GM21381 (cell line): ENCODE measurements at regions not wholly inside any gene's neighbourhood (a gene's known extent, or its start where the extent isn't known, plus 50 kb on each side); places are given as distances from the start of the nearest gene placed in this dataset.
"Not testable (repeated sequence)": the region's sequence is repeated elsewhere in the genome, so short reads cannot be mapped to it uniquely, and the experiment has no call there.

Experiments used
- ATAC-seq: cut with Tn5 transposase; IDR thresholded peaks from one replicate; pipeline ENCODE4 v1.9.1; 2021; ENCODE audit warnings: mild to moderate bottlenecking, moderate library complexity; ENCODE audit not compliant: unreplicated experiment

- no peak for ATAC-seq
Measured at GRCh38 chr6:165173484-165173883, 135.9 kb downstream of the C6orf118 start.

- ATAC-seq, result no peak
Measured at GRCh38 chr6:165167861-165168260, 141.5 kb downstream of the C6orf118 start.

DNA sequence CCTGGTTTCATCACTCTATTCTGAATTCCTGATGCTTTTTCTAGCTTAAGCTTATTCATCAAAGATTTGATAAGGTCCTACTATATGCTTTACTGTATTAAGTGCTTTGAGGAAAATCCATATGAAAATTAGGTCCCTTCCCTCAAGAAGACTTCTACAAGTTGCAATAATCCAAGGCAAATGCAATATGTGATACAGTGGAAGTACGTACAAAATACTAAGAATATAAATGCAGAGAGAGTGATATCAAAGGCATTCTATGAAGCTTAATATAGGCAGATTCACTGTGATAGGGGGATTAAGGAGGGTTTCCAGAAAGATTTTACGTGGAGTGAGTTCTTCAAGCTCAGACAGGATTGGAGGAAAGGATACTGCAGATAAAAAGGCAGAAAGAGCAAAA lies 142.1 kb downstream of the C6orf118 start:
- no peak for ATAC-seq

DNA sequence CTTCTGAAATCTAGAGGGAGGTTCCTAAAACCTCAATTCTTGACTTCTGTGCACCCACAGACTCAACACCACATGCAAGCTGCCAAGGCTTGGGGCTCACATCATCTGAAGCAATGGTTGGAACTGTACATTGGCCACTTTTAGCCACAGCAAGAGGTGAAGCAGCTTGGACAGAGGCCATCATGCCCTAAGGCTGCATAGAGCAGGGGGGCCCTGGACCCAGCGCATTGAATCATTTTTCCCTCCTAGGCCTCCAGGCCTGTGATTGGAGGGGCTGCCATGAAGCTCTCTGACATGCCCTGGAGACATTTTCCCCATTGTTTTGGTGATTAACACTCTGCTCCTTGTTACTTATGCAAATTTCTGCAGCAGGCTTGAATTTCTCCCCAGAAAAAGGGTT lies 145.9 kb downstream of the C6orf118 start:
- no peak for ATAC-seq

DNA sequence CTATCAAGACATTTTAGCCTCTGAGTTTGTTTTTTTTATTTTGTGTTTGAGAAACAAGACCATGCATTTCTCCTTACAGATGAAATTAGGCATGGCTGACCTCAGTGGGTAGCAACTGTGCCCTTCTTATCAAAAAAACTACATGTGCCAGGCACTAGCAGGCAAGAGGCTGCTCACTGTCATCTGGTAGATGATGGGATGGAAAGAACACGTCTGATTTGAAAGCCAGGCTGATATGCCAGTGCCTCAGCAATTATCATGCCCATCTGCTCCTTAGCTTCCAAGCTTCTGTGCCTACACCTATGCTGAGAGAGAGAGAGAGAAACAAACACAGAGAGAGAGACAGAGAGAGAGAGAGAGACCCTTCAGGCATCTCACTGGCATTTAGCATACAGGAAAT lies 149.9 kb downstream of the C6orf118 start:
- no peak for ATAC-seq

GRCh38 chr6:165146456-165146855 lies 162.9 kb downstream of the C6orf118 start:
- no peak for ATAC-seq

DNA sequence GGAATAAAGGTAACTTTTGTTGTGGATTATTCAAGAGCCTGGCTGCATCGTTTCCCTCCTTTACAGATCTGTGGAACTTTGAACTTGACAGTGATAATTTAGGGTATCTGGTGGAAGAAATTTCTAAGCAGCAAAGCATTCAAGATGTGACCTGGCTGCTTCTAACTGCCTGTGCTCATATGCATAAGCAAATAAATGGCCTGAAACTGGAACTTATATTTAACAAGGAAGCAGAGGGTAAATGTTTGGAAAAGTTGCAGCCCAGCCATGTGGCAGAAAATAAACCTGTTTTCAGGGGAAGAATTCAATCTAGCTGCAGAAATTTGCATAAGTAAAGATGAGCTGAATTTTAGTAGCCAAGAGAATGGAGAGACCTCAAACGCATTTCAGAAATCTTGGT lies 173.5 kb downstream of the C6orf118 start:
- no peak for ATAC-seq

DNA sequence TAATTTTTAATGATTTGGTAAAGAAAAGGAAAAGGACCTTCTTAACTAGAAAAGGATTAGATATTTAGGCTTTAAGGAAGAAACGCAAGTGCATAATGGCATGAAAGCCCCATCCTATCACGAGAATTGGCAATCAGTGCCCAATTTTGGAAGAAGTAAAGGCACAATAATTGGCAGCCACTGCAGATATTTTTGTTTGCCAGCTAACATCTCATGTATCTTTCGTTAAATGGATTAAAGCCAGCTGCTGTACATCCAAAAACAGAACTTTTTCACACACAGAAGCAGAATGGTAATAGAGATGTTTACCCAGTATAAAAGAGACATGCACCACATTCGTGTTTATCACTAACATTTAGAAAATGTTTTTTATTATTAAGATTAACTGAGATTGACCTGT lies 180.3 kb downstream of the C6orf118 start:
- ATAC-seq, result no peak

DNA sequence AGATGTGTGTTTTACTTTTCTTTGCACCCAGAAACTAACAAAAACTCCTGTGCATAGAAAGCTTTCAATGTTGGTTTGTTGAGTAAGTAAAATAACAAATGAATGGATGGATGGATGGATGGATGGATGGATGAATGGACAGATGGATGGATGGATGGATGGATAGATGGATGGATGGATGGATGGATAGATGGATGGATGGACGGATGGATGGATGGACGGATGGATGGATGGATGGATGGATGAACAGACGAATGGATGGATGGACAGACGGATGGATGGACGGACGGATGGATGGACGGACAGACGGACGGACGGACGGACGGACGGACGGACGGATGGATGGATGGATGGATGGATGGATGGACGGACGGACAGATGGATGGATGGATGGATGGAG lies 181.7 kb downstream of the C6orf118 start:
- ATAC-seq, result not testable (repeated sequence)

DNA sequence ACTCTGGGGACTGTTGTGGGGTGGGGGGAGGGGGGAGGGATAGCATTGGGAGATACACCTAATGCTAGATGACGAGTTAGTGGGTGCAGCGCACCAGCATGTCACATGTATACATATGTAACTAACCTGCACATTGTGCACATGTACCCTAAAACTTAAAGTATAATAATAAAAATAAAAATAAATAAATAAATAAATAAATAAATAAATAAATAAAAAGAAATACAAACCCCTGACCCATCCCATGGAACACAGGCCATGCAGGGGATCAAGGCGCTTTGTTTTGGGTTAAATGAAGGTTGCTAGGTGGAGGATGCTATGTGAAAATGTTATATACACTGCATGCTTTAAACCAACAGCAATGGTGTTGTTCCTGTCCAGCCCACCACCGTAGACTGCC lies 184.7 kb downstream of the C6orf118 start:
- not testable (repeated sequence) for ATAC-seq

GRCh38 chr6:165119231-165120020 lies 190.0 kb downstream of the C6orf118 start:
- no peak for ATAC-seq

DNA sequence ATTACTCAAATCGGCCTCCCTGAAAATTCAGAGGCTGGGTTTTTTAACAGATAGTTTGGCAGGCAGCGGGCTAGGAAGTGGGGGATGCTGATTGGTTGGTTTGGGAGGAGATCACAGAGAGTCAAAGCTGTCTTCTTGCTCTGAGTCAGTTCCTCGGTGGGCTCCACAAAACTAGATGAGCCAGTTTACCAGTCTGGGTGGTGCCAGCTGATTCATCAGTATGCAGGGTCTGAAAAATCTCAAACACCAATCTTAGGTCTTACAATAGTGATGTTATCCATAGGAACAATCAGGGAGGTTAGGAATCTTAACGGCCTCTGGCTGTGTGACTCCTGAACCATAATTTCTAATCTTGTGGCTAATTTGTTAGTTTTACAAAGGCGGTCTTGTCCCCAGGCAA lies 190.7 kb downstream of the C6orf118 start:
- ATAC-seq, result no peak

DNA sequence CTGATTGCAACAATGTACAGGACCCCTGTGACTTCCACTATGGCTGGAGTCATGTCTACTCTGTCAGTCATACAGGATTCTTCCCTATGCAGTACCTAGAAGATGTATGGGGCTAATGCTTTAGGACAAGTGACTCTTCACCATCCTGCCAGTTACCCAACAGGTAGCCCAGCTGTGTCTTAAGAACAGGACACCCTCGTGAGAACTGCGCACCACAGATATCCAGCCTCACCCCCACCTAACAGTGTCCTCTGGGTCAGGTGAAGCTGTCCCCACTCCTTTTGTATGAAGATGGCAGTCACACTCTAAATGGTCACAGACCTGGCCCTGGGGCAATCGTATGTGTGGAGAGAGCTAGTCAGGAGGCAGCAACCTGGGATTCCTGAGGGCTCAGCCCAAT lies 191.6 kb downstream of the C6orf118 start:
- no peak for ATAC-seq

GRCh38 chr6:165117121-165117520 lies 192.3 kb downstream of the C6orf118 start:
- ATAC-seq, result no peak

GRCh38 chr6:165110860-165111259 lies 198.5 kb downstream of the C6orf118 start:
- no peak for ATAC-seq

- ATAC-seq, result no peak
Measured at GRCh38 chr6:165109011-165109410, 200.4 kb downstream of the C6orf118 start.

- ATAC-seq, result no peak
Measured at GRCh38 chr6:165106261-165106660, 203.1 kb downstream of the C6orf118 start.

DNA sequence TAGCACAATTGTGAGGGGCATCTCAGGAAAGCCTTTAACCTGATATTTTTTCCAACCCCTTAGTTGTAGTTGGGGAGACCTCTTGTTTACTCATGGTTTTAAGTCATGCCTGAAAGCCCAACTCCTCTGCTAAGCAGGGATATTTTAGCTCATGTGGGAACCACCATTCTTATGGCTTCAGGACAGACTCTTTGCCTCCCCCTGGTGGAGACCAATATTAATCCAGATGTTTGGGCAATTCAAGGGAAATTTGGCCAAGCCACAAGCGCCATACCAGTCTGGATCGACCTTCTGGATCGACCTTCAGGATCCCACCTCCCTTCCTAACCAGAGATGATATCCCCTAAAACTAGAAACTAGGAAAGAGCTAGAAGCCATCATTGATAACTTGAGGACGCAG lies 211.2 kb downstream of the C6orf118 start:
- no peak for ATAC-seq

GRCh38 chr6:165096868-165097267 lies 212.5 kb downstream of the C6orf118 start:
- ATAC-seq, result no peak

DNA sequence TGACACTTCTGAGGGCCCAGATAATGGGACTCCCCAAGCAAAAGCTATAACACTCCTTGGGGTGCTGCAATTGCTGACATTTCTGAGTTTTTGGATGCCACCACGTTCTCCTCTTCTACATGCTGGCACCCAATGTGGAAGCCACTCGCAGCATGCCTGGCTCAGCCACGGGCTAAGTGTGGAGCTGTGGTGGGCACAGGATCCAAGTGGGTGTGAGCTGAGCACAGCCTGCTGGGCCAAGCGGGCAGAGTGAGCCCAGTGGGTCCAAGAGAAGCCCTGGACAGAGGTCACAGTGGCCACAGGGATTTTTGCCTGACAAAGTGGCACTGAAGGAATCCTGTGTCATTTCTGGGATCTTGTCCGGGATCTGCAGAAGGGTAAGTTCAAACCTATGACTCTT lies 213.2 kb downstream of the C6orf118 start:
- ATAC-seq, result no peak

- no peak for ATAC-seq
Measured at GRCh38 chr6:165092881-165093595, 216.4 kb downstream of the C6orf118 start.

DNA sequence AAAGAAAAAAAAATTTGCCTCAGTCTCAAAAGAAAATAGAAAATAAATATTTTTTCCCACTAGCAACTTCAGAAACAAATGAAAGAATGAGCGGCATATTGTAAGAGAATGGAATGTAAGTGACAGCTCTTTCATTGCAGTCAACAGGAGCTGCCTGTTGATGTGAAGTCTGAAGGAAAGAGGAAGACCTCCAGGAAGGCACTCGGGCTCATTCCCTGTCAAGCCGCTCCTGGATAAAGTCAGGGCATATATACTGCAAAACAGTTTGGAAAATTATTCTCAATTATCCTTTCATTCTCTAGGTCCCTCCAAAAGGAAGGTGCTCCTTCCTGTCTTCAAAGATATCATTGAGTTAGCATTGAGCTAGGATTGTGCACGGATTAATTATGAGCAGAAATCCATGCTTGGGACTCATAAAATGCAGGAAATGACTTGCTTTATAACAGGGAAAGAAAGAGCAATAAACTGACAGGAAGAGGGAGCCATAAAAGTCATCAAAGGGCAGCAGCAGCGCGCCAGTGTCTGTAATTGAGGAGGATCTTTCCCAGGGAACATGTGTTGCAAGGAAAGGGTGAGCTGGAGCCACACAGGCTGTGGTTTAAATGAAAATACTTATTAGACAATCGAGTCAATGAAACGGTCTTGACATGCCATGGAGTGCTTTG lies 218.2 kb downstream of the C6orf118 start:
- no peak for ATAC-seq
